Body of pancreas (tissue), 4 donors: ENCODE measurements at regions not wholly inside any gene's neighbourhood (a gene's known extent, or its start where the extent isn't known, plus 50 kb on each side); places are given as distances from the start of the nearest gene placed in this dataset.

Source experiments
- ATAC-seq: fragments of 150-250 bp; one replicate; pipeline ENCODE4 v1.9.1; 2016
- DNase-seq, 4 donors: peaks; one replicate each; pipeline ENCODE4 v3.0.0-alpha.2; 2019
- H3K27ac ChIP-seq, 4 donors: fragments of 200-600 bp; sonication (generic); 1 replicate in 3 of 4; 2 replicates in 1 of 4; pipeline versions ENCODE4 v1.5.1 to v1.6.1; 2016 to 2019; ENCODE audit warnings: mild to moderate bottlenecking in 1 of 4, mixed read lengths in 1 of 4, moderate library complexity in 1 of 4
- H3K27me3 ChIP-seq, 2 donors: fragments of 200-600 bp; sonication (generic); one replicate each; pipeline ENCODE4 v1.6.0; 2016; ENCODE audit warnings: mild to moderate bottlenecking in 1 of 2
- H3K36me3 ChIP-seq, 2 donors: fragments of 200-600 bp; sonication (generic); replicated peaks in 1 of 2; 2 replicates each; pipeline ENCODE4 v1.5.1; 2016; ENCODE audit warnings: low read depth in 2 of 2; ENCODE audit not compliant: insufficient read depth in 1 of 2
- H3K4me1 ChIP-seq: fragments of 200-600 bp; sonication (generic); one replicate; pipeline ENCODE4 v1.6.0; 2016
- H3K4me3 ChIP-seq, 2 donors: fragments of 200-600 bp; sonication (generic); 1 replicate in 1 of 2; 2 replicates in 1 of 2; pipeline ENCODE4 v1.5.1; 2016 to 2019
- H3K9me3 ChIP-seq, 3 donors: fragments of 200-600 bp; sonication (generic); 1 replicate in 2 of 3; 2 replicates in 1 of 3; pipeline ENCODE4 v1.5.1; 2016
- POLR2A ChIP-seq, 3 donors: fragments of 450-650 bp; IDR thresholded peaks; one replicate each; pipeline ENCODE4 v1.6.1; 2016; ENCODE audit warnings: antibody characterized with exemption in 3 of 3, mild to moderate bottlenecking in 2 of 3
- WGBS, 2 donors: methylation state at CpG; one replicate each; pipeline ENCODE4 v1.1.5; 2017; 5-methylcytosine and 5-hydroxymethylcytosine counted together
- intact Hi-C: fragments of 100-400 bp; cut with DNase I; formaldehyde crosslinking; loops from one replicate; pipeline ENCODE4 v1.15.1; 2023
- TF ChIP-seq, protein P1 (sequence below), 7 experiments: fragments of 450-650 bp in 4 of 7; fragments of 200-600 bp in 3 of 7; sonication (generic) in 3 of 7; IDR thresholded peaks; one replicate each; pipeline ENCODE4 v1.5.1; 2016 to 2019; ENCODE audit warnings: antibody characterized with exemption in 7 of 7

DNA sequence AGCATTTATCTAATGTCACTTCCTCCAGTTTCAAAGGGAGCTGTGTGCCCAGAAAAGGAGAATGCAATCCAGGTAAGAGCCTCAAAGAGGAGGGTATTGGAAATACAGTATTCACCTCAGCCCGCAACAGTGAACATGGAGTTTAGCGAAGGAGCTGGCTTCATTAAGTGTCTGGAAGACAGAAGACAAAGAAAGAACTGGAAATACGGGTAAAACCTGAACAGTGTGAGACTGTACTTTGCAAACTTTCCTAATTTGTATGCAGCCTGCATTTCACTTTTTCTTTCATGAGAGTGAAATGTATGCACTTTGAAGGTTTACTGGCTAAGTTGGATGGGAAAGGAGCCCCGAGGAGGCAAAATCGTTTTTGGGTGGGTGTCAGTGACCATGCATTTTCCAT, 478.4 kb downstream of the HS3ST3B1 start:
- Histone ChIP-seq H3K9me3 (no peaks in the 10 kb centered on the region), H3K27me3 (no peaks in the 10 kb centered on the region), H3K4me3 (no peak overlapping the region), H3K36me3 (no peaks in the 10 kb centered on the region), H3K4me1 (no peaks in the 10 kb centered on the region), H3K27ac (no peak overlapping the region)
- ATAC-seq (no peak), DNase-seq (no peak)
- TF ChIP-seq, protein P1, sequence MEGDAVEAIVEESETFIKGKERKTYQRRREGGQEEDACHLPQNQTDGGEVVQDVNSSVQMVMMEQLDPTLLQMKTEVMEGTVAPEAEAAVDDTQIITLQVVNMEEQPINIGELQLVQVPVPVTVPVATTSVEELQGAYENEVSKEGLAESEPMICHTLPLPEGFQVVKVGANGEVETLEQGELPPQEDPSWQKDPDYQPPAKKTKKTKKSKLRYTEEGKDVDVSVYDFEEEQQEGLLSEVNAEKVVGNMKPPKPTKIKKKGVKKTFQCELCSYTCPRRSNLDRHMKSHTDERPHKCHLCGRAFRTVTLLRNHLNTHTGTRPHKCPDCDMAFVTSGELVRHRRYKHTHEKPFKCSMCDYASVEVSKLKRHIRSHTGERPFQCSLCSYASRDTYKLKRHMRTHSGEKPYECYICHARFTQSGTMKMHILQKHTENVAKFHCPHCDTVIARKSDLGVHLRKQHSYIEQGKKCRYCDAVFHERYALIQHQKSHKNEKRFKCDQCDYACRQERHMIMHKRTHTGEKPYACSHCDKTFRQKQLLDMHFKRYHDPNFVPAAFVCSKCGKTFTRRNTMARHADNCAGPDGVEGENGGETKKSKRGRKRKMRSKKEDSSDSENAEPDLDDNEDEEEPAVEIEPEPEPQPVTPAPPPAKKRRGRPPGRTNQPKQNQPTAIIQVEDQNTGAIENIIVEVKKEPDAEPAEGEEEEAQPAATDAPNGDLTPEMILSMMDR (IDR thresholded peaks at IDR 0.05): no peak
- TF ChIP-seq POLR2A (IDR thresholded peaks at IDR 0.05): no peak
- 58% methylated on average over 5 of the region's 5 CpGs for WGBS, 2 donors
- intact Hi-C loops: no loop called here

DNA sequence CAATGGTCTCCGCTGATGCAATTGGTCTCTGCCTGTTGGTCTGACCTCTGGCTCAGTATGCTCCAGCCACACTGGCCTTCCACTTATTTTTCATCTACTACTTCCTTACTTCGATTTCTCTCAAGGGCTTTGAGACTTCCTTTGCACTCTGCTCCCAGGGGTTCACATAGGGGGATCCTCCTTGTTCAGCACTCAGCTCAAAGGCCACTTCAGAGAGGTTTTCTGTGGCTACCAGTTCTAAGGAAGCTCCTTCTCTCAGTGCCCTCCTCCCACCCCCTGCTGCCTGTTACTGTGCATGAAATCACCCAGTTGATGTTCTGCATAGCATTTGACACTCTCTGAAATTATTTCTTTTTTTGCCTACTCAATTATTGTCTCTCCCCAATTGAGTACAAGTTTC, 476.4 kb downstream of the HS3ST3B1 start:
- Histone ChIP-seq H3K9me3 (no peaks in the 10 kb centered on the region), H3K4me1 (no peaks in the 10 kb centered on the region), H3K27ac (no peak overlapping the region), H3K27me3 (no peaks in the 10 kb centered on the region), H3K36me3 (no peaks in the 10 kb centered on the region), H3K4me3 (no peak overlapping the region)
- intact Hi-C loops: no loop called here
- DNase-seq (no peak), ATAC-seq (no peak)
- TF ChIP-seq, protein P1 (IDR thresholded peaks at IDR 0.05): no peak
- TF ChIP-seq POLR2A (IDR thresholded peaks at IDR 0.05): no peak
- WGBS, 2 donors: 45 to 82% methylated on average over 2 of the region's 2 CpGs

DNA sequence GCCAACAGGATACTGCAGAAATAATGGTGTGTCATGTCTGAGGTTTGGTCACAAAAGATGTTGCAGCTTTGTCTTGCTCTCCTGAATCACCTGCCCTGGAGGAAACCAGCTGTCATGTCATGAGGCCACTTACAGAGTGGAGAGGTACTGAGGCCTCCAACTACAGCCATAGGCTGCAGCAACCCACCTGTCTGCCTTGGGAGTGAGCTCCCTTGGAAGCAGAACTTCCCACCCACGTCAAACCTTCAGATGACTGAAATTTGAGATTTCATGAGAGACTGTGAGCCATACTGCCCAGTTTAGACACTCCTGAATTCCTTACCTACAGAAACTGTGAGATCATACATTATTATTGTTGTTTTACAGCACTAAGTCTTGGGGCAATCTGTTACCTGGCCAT, 475.9 kb downstream of the HS3ST3B1 start:
- Histone ChIP-seq H3K27me3 (no peaks in the 10 kb centered on the region), H3K27ac (no peak overlapping the region), H3K4me3 (no peak overlapping the region), H3K9me3 (no peaks in the 10 kb centered on the region), H3K4me1 (no peaks in the 10 kb centered on the region), H3K36me3 (no peaks in the 10 kb centered on the region)
- DNase-seq (no peak), ATAC-seq (no peak)
- WGBS, 2 donors: 35 to 36% methylated on average over 1 of the region's 1 CpG
- TF ChIP-seq POLR2A (IDR thresholded peaks at IDR 0.05): no peak
- TF ChIP-seq, protein P1 (IDR thresholded peaks at IDR 0.05): no peak
- intact Hi-C loops: no loop called here

DNA sequence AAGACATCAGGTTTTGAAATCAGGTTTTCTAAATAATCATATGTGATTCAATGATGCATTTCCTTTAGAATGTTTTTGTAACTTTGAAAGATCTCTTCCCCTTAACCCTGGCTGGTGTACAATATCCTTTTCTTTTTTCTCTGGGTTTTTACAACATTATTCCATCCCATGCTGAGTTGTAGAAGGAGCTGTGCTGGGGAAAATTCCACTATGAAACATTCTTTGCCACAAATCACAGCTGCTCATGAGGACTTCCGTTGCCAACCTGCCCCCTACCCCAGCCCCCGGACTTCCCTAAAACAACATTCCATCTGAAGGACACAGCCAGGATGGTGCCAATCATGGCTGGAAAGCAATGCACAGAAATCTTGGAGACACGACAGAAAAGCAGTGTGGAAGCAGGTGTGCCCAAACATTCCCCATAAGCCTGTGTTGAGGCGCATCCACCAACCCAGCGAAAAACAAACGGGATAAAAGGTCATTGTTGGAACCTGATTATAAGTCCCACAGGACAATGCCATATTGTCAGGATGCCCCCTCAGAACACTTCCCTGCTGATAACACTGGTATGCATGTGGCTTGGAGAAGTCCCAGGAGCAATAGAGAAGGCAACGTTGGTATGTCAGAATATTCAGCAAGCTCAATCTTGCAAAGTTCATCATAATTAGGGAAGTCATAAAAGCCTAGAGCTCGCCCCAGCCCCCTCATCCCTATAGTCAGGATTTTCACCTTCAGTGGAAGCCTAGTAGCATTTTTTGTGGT, 475.0 kb downstream of the HS3ST3B1 start:
- DNase-seq (peak in 1 of 4 donors; percentile 20), ATAC-seq (peak; percentile 18)

More for the DNA sequence above, 475.0 kb downstream of the HS3ST3B1 start:
- no peaks in the 10 kb centered on the region for H3K4me1 ChIP-seq
- H3K4me3 ChIP-seq: no peak overlapping the region
- WGBS, 2 donors: 20 to 21% methylated on average over 8 of the region's 8 CpGs
- H3K9me3 ChIP-seq: no peaks in the 10 kb centered on the region
- peak overlapping the region in 1 of 4 donors; percentile 1 for H3K27ac ChIP-seq
- TF ChIP-seq, protein P1 (IDR thresholded peaks at IDR 0.05): no peak
- intact Hi-C loops: no loop called here
- no peaks in the 10 kb centered on the region for H3K27me3 ChIP-seq
- no peaks in the 10 kb centered on the region for H3K36me3 ChIP-seq
